ACHN (cell line): ENCODE measurements at regions not wholly inside any gene's neighbourhood (a gene's known extent, or its start where the extent isn't known, plus 50 kb on each side); places are given as distances from the start of the nearest gene placed in this dataset.
A peak's percentile ranks its signal among the peaks of the same experiment; 100 is the strongest.

ENCODE experiments used
- DNase-seq: peaks from one replicate; pipeline ENCODE4 v3.0.0-alpha.2; 2015
- in situ Hi-C: cut with HindIII; loops from 2 replicates; pipeline ENCODE4 v1.10.0; 2017; ENCODE audit warnings: low sequenced_read_pairs, low pct_ligation_motif_present, low pct_unique_long_range_greater_than_20kb

DNA sequence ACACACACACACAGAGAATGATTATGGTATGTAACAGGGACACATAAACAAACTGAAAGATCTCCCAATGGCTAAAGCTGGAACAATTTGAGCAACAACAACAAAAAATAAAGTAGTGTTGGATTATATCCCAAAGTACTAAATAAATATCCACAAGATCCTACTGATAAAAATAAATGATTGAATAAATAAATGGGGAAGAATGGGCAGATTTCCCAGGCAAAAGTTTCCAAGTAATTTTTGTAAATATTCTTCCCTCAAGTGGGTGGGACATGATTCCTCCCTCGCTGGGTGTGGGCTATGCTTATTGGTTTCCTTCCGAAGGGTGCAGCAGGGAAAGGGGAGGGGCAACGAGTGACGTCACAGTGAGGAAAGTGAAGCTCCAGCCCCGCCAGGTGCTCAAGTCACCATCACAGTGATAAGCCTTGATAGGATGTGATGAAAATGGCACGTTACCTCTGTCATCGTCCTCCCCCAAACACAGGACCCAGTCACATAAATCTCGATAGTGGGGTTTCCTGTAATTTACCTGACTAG is 295.3 kb downstream of the DRD1 start:
- in situ Hi-C loops = no loop called here
- no peak for DNase-seq

DNA sequence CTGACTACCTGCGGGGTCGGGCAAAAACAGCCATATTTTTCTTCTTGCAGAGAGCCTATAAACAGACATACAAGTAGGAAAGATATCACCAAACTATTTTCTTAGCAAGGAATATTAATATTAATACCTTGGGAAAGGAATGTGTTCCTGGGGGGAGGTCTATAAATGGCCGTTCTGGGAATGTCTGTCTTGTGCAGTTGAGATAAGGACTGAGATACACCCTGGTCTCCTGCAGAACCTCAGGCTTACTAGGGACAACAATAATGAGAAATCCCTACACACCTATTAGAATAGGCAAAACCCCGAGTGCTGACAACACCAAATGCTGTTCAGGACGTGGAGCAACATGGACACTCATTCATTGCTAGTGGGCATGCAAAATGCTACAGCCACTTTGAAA is 297.2 kb downstream of the DRD1 start:
- in situ Hi-C loops = no loop called here
- DNase-seq = no peak

DNA sequence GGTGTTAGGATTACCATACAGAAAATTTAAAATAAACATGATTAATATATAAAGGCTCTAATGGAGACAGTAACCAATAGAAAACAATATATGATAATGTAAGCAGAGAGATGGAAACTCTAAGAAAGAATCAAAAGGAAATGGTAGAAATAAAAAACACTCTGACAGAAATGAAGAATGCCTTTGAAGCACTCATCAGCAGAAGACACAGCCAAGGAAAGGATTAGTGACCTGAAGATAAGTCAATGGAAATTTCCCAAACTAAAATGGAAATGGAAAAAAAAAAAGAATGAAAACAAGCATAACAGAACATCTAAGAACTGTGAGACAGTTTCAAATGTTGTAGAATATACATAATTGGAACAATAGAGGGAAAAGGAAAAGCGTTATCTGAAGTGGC is 302.6 kb downstream of the DRD1 start:
- in situ Hi-C loops = no loop called here
- no peak for DNase-seq

DNA sequence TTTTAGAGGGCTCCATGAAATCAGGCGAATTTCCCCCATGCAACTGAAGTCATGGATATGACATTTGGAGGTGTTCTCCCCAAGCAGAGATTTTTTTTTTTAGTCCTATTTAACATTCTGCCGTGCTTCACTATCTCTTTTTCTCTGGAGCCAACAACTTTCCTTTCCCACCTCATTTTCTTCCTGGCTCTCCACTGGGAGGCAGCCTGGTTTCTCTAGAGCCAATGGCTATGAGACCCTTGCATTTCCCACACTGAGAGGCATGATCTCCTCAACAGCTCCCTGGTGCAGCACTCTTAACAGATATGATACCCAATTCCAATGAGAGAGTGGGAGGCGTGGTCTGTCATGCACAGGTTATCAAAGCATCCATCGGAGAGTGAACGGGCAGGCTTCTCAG is 310.8 kb downstream of the DRD1 start:
- in situ Hi-C loops = no loop called here
- peak; percentile 8 for DNase-seq

DNA sequence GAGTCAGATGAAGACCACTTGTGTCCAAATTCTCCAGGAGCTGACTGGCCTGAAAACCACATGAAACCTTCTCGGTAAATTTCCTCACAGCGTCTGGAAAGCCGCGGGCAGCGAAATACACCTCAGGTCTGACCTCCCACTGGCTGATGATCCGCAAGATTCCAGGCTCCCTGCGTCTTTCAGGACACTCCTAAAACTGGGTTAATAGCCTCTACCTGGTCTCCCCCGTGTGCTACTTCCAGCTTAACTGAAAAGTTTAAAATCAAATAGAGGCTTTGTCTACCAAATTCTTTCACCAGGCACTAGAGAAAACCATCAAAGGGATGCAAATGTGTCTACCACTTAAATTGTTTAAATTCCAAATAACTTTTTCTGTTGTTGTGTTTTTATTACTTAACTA is 312.6 kb downstream of the DRD1 start:
- DNase-seq = no peak
- in situ Hi-C loops = no loop called here

DNA sequence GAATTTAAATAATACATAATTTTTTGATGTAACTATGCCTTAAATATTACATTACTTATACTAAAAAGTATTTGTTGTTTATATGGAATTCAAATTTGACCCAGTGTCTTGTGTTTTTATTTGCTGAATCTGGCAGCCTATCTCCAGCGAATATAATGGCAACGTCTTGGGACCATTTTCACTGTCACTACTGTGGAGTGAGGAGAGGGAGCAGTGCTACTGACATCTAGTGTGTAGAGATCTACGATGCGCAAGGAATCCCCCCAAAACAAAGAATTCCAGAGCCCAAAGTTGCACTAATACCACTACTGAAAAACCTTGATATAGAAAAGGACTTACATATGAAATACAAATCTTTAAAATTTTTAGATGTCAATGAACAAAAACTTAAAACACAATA is 314.4 kb downstream of the DRD1 start:
- in situ Hi-C loops = no loop called here
- DNase-seq = no peak

DNA sequence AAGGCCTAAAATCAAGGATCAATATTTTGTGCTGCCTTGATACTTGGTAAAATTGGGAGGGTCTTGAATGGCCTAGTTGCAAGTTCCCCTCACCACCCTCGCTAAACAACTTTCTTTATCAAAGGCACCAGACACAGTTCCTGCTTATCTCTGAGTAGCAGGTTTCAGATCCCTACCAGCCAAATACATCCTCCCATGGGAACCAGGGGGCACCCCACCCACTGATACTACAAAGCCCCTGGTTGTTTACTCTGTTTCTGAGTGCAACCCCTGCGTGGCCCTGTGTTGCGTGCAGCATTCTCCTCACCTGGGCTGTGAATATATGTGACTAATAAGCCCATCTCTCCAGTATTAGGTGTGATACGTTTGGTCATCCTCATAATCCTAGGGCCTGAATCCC is 314.9 kb downstream of the DRD1 start:
- DNase-seq = no peak

DNA sequence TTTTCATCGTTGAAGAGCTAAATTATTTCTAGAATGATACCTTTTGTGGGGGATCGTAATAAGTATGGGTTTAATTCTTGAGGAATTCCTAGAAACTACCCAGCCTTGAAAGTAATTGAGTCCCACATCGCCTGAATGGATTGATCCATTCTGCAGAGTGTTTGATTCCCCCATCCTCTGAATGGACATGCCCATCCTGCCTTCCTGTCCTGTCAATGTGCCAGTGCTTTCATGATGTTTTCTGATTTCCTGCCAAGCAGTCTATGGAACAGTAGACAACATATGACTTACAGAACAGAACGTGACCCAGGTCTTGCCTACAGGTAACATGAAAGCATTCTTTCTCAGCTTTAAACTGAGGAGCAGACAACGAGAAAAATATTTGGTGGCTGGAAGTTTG is 319.2 kb downstream of the DRD1 start:
- no peak for DNase-seq
- in situ Hi-C loops = no loop called here

More for the DNA sequence above, 314.9 kb downstream of the DRD1 start:
- in situ Hi-C loops = no loop called here

DNA sequence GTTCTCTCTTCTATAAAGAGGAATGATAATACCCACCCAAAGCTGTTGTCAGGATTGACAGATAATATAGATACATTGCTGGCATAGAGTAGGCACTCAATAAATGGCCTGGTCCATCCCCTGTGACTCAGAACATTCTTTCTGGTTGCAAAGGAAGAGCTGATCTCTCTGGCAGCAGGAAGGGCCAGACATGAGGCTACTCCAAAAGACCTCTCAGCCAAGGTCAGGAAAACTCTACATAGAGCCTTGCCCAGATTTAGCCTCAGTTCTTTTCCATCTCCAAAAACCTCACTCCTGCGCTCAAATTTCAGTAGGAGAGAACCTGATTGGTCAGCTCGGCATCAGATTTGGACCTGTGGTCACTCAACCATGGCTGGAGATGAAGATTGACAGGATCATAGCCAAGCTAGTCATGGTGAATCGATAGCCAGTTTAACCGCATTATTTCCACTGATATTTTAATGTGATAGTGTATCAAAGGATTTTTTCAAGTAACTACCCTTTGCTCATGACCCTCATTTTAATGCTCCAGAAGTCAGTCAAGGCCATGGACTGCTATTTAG is 319.6 kb downstream of the DRD1 start:
- in situ Hi-C loops = no loop called here

DNA sequence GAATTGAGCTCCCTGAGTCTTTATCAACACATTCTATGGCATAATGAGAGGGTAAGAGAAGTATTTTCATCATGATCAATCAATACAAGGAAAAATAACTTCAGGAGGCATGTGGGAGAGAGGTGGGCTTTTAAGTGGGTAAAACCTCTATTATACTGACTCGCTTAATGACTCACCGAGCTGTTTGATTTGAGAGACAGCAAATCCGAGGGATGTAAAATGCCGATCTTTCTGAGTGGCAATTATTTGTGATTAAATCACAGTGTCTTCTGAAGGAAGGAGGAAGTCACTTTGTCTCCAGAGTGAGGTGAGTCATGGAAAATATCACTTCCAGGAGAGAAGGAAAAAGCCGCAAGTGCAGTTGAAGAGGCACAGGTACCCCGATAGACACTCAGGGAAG is 320.4 kb downstream of the DRD1 start:
- in situ Hi-C loops = no loop called here
- no peak for DNase-seq

More for the DNA sequence above, 319.6 kb downstream of the DRD1 start:
- no peak for DNase-seq

DNA sequence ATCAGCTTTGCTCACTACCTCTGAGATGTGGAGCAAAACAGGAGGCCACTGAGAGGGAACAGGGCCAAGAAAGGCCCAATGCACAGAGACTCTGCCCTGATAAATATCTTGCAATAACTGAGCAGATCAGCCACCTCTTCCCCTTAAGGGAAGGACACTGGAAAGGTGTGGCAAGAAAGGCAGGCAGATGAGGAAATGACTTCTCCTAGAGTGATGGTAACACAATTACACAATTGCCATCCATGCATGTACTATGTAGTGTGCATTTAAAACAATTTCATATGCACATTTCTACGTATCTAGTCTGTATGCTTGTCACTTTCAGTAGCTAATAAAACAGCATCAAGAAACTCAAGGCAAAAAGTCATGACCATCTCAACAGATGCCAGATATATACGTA is 322.5 kb downstream of the DRD1 start:
- no peak for DNase-seq
- in situ Hi-C loops = no loop called here

DNA sequence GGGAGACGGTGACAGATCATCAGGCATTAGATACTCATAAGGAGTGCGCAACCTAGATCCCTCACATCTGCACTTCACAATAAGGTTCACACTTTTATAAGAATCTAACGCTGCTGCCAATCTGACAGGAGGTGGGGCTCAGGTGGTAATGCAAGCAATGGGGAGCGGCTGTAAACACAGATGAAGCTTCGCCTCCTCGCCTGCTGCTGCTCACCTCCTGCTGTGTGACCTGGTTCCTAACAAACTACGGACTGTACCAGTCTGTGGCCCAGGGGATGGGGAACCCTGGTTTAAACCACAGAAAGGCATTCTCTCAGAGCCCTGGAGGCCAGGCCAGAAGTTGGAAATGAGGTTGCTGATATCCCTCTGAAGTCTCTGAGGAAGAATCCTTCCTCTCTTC is 323.6 kb downstream of the DRD1 start:
- no peak for DNase-seq
- in situ Hi-C loops = no loop called here

DNA sequence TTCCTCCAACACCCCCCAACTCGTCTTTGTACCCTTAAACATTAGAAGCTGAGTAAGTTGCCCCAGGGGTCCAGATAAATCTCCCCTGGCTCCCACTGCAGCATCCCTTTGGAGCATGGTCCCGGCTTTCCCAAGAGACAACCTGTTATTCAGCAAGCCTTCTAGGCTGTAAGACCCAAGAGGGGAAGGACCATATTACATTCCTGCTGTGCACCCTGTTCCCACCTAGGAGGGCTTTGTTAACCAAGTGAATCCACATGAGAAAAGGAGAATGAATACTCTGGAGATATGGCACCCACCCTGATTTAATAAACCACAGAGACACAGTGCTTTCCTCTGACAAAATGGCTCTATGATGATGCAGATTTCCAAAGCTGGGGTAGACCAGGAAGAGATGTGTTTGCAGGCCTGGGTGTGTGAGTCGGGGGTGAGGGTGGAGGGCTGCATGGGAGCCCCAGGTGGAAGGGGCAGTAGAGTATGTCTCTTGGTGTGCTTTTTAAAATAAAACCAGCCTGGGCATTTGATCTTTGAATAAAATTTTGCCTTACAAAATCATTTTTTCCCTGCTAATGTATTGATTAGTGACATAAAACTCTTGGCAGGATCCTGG is 325.2 kb downstream of the DRD1 start:
- in situ Hi-C loops = no loop called here
- no peak for DNase-seq

DNA sequence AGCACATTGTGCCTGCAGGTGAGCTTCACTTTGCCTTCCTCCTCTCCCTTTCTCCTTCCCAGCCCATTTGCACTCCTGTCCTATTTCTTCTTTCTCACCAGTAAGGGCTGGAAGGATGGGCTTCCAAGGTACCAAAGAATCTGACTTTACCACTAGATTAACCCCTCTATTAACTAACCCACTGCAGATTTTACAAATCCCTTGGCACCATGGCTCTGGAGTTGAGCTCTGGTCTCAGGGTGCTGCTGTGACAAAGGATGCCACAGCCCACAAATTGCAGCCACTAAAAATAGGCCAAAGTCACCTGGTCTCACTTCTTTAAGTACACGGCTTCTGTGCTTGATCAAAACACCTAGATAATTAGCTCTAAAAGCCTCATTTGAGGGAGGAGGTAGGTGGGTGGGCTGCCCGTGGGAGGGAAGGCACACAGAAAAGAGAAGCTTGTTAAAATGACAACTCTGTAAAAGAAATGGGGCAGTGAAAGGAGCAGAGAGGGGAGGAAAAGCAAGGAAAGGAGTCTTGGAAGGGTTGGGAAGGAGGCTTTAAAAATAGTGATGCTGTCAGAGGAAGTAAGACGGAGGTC is 327.4 kb downstream of the DRD1 start:
- in situ Hi-C loops = no loop called here
- no peak for DNase-seq

DNA sequence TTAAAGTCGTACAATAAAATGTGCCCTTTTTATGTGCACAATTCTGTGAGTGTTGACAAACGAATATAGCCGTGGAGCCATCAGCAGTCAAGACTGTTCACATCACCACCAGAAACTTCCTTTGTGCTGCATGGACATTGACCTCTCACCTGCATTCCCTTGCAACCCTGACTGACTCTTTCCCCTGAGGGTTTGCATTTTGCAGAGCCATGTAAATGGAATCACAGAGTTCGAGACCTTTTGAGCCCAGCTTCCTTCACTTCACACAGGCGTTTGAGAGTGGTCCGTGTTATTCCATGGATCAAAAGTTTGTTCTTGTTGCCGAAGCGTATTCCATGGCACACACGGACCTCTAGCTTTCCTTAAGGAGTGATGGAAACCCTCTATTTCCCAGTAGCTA is 328.2 kb downstream of the DRD1 start:
- in situ Hi-C loops = no loop called here
- no peak for DNase-seq

DNA sequence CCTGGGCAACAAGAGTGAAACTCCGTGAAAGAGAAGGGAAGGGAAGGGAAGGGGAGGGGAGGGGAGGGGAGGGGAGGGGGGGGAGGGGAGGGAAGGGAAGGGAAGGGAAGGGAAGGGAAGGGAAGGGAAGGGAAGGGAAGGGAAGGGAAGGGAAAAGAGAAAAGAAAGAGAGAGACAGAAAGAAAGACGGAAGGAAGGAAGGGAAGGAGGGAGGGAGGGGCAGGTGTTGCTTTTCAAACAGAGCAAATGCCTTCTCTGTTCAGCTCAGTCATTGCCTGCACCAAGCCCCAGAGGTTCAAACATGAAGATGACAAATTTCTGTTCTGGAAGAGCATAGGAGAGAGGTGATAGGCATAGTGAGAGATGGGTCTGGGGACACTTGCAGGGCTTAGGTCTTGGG is 330.0 kb downstream of the DRD1 start:
- in situ Hi-C loops = no loop called here
- no peak for DNase-seq

DNA sequence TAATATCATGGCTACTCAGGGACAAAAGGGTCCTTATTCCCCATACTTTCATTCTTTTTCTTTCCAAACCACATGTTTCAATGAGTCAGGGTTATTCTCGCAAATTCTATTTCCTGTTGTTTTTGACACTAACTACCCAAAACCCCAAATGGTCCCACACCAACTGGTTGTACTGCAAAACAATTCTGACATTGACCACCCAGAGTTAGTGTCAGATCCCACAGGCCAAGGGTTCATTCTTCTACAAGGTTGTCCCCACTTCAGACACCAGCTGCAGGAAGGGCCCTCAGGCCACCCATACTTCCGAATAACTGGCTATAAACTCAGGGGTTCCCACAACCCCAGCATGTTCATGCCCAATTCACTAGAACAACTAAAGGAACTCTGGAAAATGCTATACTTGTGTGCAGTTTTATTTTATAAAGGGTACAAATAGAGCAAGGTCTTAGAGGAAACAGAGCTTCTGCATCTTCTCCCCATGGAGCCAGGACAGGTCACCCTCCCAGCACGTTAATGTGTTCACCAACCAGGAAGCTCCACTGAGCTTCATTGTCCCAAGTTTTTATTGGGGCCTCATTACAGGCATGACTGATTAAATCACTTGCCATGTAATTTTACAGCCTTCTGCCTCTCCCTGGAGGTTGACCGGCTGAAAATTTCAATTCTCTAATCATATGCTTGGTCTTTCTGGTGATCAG is 334.8 kb downstream of the DRD1 start:
- no peak for DNase-seq
- in situ Hi-C loops = no loop called here

DNA sequence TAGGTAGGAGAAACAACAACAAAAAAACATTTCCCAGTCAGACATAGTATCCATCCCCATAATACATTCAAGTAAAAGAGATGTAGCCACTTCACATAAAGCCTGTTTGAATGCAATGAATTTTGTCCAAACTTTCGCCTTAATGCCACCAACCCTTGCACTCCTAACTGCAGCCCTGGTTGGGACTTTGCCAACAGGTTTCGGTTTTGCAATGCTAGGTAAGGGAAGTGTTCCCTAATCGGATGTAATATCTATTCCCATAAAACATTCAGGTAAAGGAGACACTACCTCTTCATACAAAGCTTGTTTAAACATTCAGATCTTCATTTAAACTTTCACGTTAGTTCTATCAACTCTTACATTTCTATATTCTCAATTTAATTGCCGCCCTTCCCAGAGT is 336.1 kb downstream of the DRD1 start:
- in situ Hi-C loops = no loop called here
- no peak for DNase-seq

DNA sequence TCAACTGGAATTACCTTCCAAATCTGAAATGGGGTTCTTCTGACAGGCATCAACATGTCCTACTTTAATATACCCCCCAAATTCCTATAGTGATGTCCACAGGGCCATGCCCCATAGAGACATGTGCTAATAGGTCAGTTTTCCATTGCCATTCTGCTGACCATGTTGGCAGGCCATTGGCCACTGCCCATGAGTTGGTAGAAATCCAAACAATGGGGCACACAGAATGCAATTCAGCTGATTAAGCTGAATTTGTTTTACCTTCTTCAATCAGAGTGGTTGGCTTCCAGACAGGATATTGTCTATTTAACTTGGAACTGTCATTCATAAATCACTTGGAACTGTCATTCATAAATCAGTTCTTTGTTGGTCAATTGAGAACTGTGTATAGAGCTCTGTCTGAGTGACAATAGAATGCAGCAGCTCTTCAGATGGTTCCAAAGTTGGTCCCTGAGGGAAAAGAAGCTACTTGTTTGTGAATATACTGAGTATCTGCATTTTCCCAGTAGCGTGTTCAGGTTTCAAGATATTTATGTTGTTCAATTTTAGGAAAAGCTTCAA is 336.9 kb downstream of the DRD1 start:
- no peak for DNase-seq
- in situ Hi-C loops = no loop called here
